GM23338 (cell line): ENCODE measurements at regions not wholly inside any gene's neighbourhood (a gene's known extent, or its start where the extent isn't known, plus 50 kb on each side); places are given as distances from the start of the nearest gene placed in this dataset.

ENCODE experiments used
- ATAC-seq: fragments of 200-7000 bp; cut with Tn5 transposase; 3 replicates; pipeline ENCODE4 v1.9.1; 2020
- DNase-seq: peaks from one replicate; pipeline ENCODE4 v3.0.0-alpha.2; 2015; ENCODE audit warnings: low spot score
- H2AFZ ChIP-seq: fragments of 200-600 bp; sonication (generic); 2 replicates; pipeline ENCODE4 v1.8.0; 2016; ENCODE audit warnings: antibody characterized with exemption, mild to moderate bottlenecking, moderate library complexity
- H3F3A ChIP-seq: fragments of 200-600 bp; sonication (generic); replicated peaks from 2 replicates; pipeline ENCODE4 v1.8.0; 2017; ENCODE audit warnings: antibody characterized with exemption, mixed run types, low read depth
- H3K27ac ChIP-seq: fragments of 200-600 bp; sonication (generic); 2 replicates; pipeline ENCODE4 v1.6.1; 2016; ENCODE audit warnings: low read depth
- H3K27me3 ChIP-seq: fragments of 200-600 bp; sonication (generic); 2 replicates; pipeline ENCODE4 v1.8.0; 2016; ENCODE audit warnings: mild to moderate bottlenecking, mixed run types, moderate library complexity; ENCODE audit not compliant: insufficient read depth
- H3K36me3 ChIP-seq: fragments of 200-600 bp; sonication (generic); 2 replicates; pipeline ENCODE4 v1.8.0; 2016; ENCODE audit warnings: mild to moderate bottlenecking; ENCODE audit not compliant: insufficient read depth
- H3K4me1 ChIP-seq: fragments of 200-600 bp; sonication (generic); 2 replicates; pipeline ENCODE4 v1.8.0; 2016; ENCODE audit warnings: mild to moderate bottlenecking, moderate library complexity; ENCODE audit not compliant: insufficient read depth
- H3K4me2 ChIP-seq: fragments of 200-600 bp; sonication (generic); 2 replicates; pipeline ENCODE4 v1.7.1; 2017; ENCODE audit warnings: mixed run types
- H3K4me3 ChIP-seq: fragments of 200-600 bp; sonication (generic); 2 replicates; pipeline ENCODE4 v1.6.1; 2016; ENCODE audit warnings: mixed run types
- H3K79me2 ChIP-seq: fragments of 200-600 bp; sonication (generic); replicated peaks from 2 replicates; pipeline ENCODE4 v1.8.0; 2017; ENCODE audit warnings: mild to moderate bottlenecking; ENCODE audit not compliant: insufficient read depth
- H3K9me2 ChIP-seq: fragments of 200-600 bp; sonication (generic); 2 replicates; pipeline ENCODE4 v1.8.0; 2017; ENCODE audit not compliant: insufficient read depth
- H4K20me1 ChIP-seq: fragments of 200-600 bp; sonication (generic); replicated peaks from 2 replicates; pipeline ENCODE4 v1.8.0; 2017; ENCODE audit warnings: mild to moderate bottlenecking; ENCODE audit not compliant: insufficient read depth
- H3K27ac Mint-ChIP-seq: 2 replicates; pipeline ENCODE4 v1.8.0; 2020; ENCODE audit warnings: inconsistent platforms, mild to moderate bottlenecking, moderate library complexity, mixed read lengths
- H3K27me3 Mint-ChIP-seq: 3 replicates; pipeline ENCODE4 v1.8.0; 2022; ENCODE audit warnings: low read depth, mild to moderate bottlenecking, moderate library complexity, mixed read lengths, inconsistent platforms; ENCODE audit not compliant: insufficient read depth, poor library complexity
- H3K36me3 Mint-ChIP-seq: 3 replicates; pipeline ENCODE4 v1.8.0; 2021; ENCODE audit warnings: low read depth, mild to moderate bottlenecking, inconsistent platforms, moderate library complexity, mixed read lengths
- H3K4me1 Mint-ChIP-seq: 3 replicates; pipeline ENCODE4 v1.8.0; 2020; ENCODE audit warnings: mild to moderate bottlenecking, inconsistent platforms, mixed read lengths
- H3K4me3 Mint-ChIP-seq: 3 replicates; pipeline ENCODE4 v1.8.0; 2021; ENCODE audit warnings: moderate library complexity, mild to moderate bottlenecking, inconsistent platforms, mixed read lengths
- H3K9me3 Mint-ChIP-seq: 3 replicates; pipeline ENCODE4 v1.8.0; 2020; ENCODE audit warnings: moderate library complexity, mild to moderate bottlenecking, inconsistent platforms, mixed read lengths
- CREB1 ChIP-seq: fragments of 250-450 bp; sonication (Bioruptor Pico); IDR thresholded peaks from 2 replicates; pipeline ENCODE4 v1.5.0; 2020; ENCODE audit warnings: low read depth, mild to moderate bottlenecking, moderate library complexity
- ETS1 ChIP-seq: IDR thresholded peaks from 2 replicates; pipeline ENCODE4 v1.6.1; 2016; ENCODE audit warnings: antibody characterized with exemption
- EZH2 ChIP-seq: fragments of 200-600 bp; sonication (generic); IDR thresholded peaks from one replicate; pipeline ENCODE4 v1.8.0; 2017; ENCODE audit warnings: antibody characterized with exemption, mild to moderate bottlenecking, low read depth; ENCODE audit not compliant: unreplicated experiment
- EZH2phosphoT487 ChIP-seq: fragments of 200-600 bp; sonication (generic); IDR thresholded peaks from one replicate; pipeline ENCODE4 v1.8.1; 2018; ENCODE audit warnings: antibody characterized with exemption; ENCODE audit not compliant: unreplicated experiment
- JUNB ChIP-seq: IDR thresholded peaks from one replicate; pipeline ENCODE4 v1.6.1; 2016; ENCODE audit warnings: antibody characterized with exemption; ENCODE audit not compliant: unreplicated experiment
- NANOG ChIP-seq: IDR thresholded peaks from 2 replicates; pipeline ENCODE4 v1.6.1; 2016; ENCODE audit warnings: antibody characterized with exemption, borderline replicate concordance
- POLR2AphosphoS5 ChIP-seq: IDR thresholded peaks from 2 replicates; pipeline ENCODE4 v1.6.1; 2016; ENCODE audit warnings: antibody characterized with exemption, low read depth
- REST ChIP-seq: IDR thresholded peaks from one replicate; pipeline ENCODE4 v1.6.1; 2018; ENCODE audit warnings: antibody characterized with exemption; ENCODE audit not compliant: unreplicated experiment
- STAT1 ChIP-seq: IDR thresholded peaks from one replicate; pipeline ENCODE4 v1.6.1; 2016; ENCODE audit warnings: antibody characterized with exemption; ENCODE audit not compliant: unreplicated experiment
- ZNF114 ChIP-seq: fragments of 250-450 bp; sonication (Bioruptor Pico); IDR thresholded peaks from 2 replicates; pipeline ENCODE4 v1.5.0; 2020; ENCODE audit warnings: mild to moderate bottlenecking, moderate library complexity
- ZNF331 ChIP-seq: fragments of 250-450 bp; sonication (Bioruptor Pico); IDR thresholded peaks from 2 replicates; pipeline ENCODE4 v1.5.0; 2020; ENCODE audit warnings: low read depth, mild to moderate bottlenecking, moderate library complexity
- ZNF462 ChIP-seq: fragments of 250-450 bp; sonication (Bioruptor Pico); IDR thresholded peaks from 2 replicates; pipeline ENCODE4 v1.5.0; 2020; ENCODE audit warnings: mild to moderate bottlenecking, moderate library complexity
- TF ChIP-seq, protein P1 (sequence below), 2 experiments: fragments of 200-600 bp in 1 of 2; sonication (generic) in 1 of 2; conservative IDR thresholded peaks; 2 replicates each; pipeline versions ENCODE4 v1.5.1 to v1.6.1; 2016 to 2017; ENCODE audit warnings: antibody characterized with exemption in 2 of 2, low read depth in 2 of 2, mild to moderate bottlenecking in 2 of 2, moderate library complexity in 1 of 2

DNA sequence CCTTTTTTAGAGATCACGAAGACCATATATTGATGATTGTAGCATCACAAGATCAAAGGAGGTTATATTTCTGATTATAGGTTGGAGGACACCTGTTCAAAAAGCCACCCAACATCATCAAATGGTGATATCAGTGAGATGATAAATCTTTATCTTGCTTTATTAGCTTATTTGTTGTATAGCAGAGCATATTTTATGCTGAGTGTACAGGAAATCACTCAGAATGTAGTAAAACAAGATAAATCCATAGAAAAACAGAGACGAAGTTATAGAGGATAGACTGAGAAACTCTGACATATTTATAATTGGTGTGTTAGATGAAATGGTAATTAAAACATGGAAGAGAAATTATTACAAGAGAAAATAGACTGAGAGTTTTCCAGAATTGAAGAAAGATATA lies 69.8 kb upstream of the DMAC1 start:
- H3K27ac ChIP-seq, result no peak overlapping the region

More for the DNA sequence above, 69.8 kb upstream of the DMAC1 start:
- Histone ChIP-seq H3F3A (no peaks in the 10 kb centered on the region), H3K79me2 (no peaks in the 10 kb centered on the region), H3K4me1 (no peaks in the 10 kb centered on the region), H3K4me3 (no peak overlapping the region), H3K9me2 (no peaks in the 10 kb centered on the region), H3K27me3 (no peaks in the 10 kb centered on the region), H2AFZ (no peak overlapping the region), H4K20me1 (no peaks in the 10 kb centered on the region), H3K4me2 (no peak overlapping the region), H3K36me3 (no peaks in the 10 kb centered on the region)
- H3K27ac Mint-ChIP-seq, result no peak overlapping the region
- DNase-seq (no peak), ATAC-seq (no peak)
- H3K36me3 Mint-ChIP-seq, result no peaks in the 10 kb centered on the region
- no peaks in the 10 kb centered on the region for H3K27me3 Mint-ChIP-seq
- no peak overlapping the region for H3K4me3 Mint-ChIP-seq
- H3K4me1 Mint-ChIP-seq, result no peaks in the 10 kb centered on the region
- peaks cover 2% of the 10 kb centered on the region; the same call in 1 of the 3 replicates for H3K9me3 Mint-ChIP-seq
- no peak for TF ChIP-seq NANOG
- TF ChIP-seq ZNF331 (CRISPR knock-in tag), result no peak
- TF ChIP-seq STAT1, result no peak
- no peak for TF ChIP-seq EZH2
- TF ChIP-seq, protein P1, sequence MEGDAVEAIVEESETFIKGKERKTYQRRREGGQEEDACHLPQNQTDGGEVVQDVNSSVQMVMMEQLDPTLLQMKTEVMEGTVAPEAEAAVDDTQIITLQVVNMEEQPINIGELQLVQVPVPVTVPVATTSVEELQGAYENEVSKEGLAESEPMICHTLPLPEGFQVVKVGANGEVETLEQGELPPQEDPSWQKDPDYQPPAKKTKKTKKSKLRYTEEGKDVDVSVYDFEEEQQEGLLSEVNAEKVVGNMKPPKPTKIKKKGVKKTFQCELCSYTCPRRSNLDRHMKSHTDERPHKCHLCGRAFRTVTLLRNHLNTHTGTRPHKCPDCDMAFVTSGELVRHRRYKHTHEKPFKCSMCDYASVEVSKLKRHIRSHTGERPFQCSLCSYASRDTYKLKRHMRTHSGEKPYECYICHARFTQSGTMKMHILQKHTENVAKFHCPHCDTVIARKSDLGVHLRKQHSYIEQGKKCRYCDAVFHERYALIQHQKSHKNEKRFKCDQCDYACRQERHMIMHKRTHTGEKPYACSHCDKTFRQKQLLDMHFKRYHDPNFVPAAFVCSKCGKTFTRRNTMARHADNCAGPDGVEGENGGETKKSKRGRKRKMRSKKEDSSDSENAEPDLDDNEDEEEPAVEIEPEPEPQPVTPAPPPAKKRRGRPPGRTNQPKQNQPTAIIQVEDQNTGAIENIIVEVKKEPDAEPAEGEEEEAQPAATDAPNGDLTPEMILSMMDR (conservative IDR thresholded peaks at IDR 0.05; ENCODE audit: low read depth in 2 of 2), result no peak
- TF ChIP-seq REST, result no peak
- no peak for TF ChIP-seq EZH2phosphoT487
- TF ChIP-seq ZNF114 (CRISPR knock-in tag), result no peak
- no peak for TF ChIP-seq ZNF462 (CRISPR knock-in tag)
- TF ChIP-seq CREB1, result no peak
- TF ChIP-seq JUNB, result no peak
- TF ChIP-seq POLR2AphosphoS5, result no peak
- TF ChIP-seq ETS1, result no peak
